ENCODE measurements at regions not wholly inside any gene's neighbourhood (a gene's known extent, or its start where the extent isn't known, plus 50 kb on each side); places are given as distances from the start of the nearest gene placed in this dataset.
"Not testable (repeated sequence)": the region's sequence is repeated elsewhere in the genome, so short reads cannot be mapped to it uniquely, and the experiment has no call there.

DNA sequence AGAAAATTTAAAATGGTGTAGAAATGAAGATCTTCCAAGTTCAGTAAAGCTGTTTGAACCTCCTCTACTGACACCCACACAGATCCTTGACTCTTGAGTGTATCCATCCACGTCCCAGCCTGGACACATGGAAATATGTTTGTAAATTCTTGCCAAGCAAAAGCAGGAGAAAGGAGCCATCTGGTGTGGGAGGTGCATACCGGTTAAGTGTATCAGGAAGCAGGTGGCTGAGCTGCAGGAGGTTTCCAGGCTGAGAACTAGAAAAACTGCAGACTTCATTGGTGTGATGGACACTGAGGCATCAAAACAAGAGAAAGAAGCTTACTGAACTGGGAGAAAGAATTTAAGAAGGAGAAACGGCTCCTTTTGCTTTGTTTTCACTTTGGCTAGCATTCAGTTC, 229.9 kb upstream of the GRIK2 start:
- DNase-seq (ENCODE audit: low read depth) = no peak
- no peak for TF ChIP-seq CTCF (conservative IDR thresholded peaks at IDR 0.05; ENCODE audit: low read length)
- no peak overlapping the region for H3K4me3 ChIP-seq (ENCODE audit: low read length)

- TF ChIP-seq CTCF (conservative IDR thresholded peaks at IDR 0.05; ENCODE audit: low read length) = no peak
- no peak for DNase-seq (ENCODE audit: low read depth)
- H3K4me3 ChIP-seq (ENCODE audit: low read length) = no peak overlapping the region
Observed at GRCh38 chr6:101167638-101168037, 225.9 kb upstream of the GRIK2 start.

GRCh38 chr6:101171049-101171448, 222.5 kb upstream of the GRIK2 start:
- not testable (repeated sequence) for DNase-seq (ENCODE audit: low read depth); H3K4me3 ChIP-seq (ENCODE audit: low read length)

DNA sequence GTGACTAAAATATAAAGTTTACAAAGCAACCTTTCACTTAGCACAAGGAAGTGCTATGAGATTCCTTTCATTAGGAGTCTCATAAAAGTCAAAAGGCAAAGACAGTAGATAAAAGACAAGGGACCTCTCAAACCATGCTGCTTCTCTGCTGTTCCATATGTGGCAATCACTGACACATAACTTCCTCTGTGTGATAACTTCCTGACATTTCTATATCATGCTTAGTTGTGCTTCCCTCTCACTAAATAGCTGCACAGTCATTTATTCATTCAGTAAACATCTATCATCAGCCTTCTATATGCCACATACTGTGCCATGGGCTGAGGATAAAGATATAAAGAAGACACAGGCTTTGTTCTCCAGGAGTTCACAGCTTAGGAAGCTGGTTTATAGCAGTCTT, 214.8 kb upstream of the GRIK2 start:
- no peak for TF ChIP-seq CTCF (conservative IDR thresholded peaks at IDR 0.05; ENCODE audit: low read length)
- H3K4me3 ChIP-seq (ENCODE audit: low read length) = no peak overlapping the region
- no peak for DNase-seq (ENCODE audit: low read depth)

- TF ChIP-seq CTCF (conservative IDR thresholded peaks at IDR 0.05; ENCODE audit: low read length) = no peak
- no peak for DNase-seq (ENCODE audit: low read depth)
- no peak overlapping the region for H3K4me3 ChIP-seq (ENCODE audit: low read length)
Observed at GRCh38 chr6:101181006-101181405, 212.5 kb upstream of the GRIK2 start.

DNA sequence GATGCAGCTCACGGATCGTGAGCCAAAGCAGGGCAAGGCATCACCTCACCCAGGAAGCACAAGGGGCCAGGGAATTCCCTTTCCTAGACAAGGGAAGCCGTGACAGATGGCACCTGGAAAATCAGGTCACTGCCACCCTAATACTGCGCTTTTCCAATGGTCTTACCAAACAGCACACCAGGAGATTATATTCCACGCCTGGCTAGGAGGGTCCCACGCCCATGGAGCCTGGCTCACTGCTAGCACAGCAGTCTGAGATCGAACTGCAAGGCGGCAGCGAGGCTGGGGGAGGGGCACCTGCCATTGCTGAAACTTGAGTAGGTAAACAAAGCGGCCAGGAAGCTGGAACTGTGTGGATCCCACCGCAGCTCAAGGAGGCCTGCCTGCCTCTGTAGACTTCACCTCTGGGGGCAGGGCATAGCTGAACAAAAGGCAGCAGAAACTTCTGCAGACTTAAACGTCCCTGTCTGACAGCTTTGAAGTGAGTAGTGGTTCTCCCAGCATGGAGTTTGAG, 205.2 kb upstream of the GRIK2 start:
- not testable (repeated sequence) for DNase-seq (ENCODE audit: low read depth); H3K4me3 ChIP-seq (ENCODE audit: low read length)

DNA sequence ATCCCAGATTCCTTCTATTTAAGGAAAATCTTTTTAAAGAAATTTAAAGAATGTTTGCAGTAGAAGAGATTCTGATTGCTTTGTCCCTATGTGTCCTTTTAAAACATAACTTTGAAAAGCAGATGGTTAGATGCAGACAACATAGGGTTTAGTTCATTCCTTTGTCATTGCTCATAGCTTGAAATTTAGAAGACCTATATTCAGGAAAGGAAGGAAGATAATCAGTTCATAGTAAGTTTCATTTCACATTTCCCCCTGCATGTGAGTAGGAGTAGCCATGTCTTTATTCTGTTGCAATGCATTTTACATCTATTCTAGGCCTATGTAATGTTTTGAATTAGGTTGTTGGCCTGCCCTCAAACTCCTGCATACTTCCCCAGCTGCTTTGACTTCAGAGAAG, 197.9 kb upstream of the GRIK2 start:
- TF ChIP-seq CTCF (conservative IDR thresholded peaks at IDR 0.05; ENCODE audit: low read length) = no peak
- peak; percentile 42 for DNase-seq (ENCODE audit: low read depth)
- no peak overlapping the region for H3K4me3 ChIP-seq (ENCODE audit: low read length)

- DNase-seq (ENCODE audit: low read depth) = no peak
- H3K4me3 ChIP-seq (ENCODE audit: low read length) = no peak overlapping the region
- TF ChIP-seq CTCF (conservative IDR thresholded peaks at IDR 0.05; ENCODE audit: low read length) = no peak
Observed at GRCh38 chr6:101199441-101199840, 194.1 kb upstream of the GRIK2 start.

Measured in AG10803 (cell line).